ENCODE measurements at regions not wholly inside any gene's neighbourhood (a gene's known extent, or its start where the extent isn't known, plus 50 kb on each side); places are given as distances from the start of the nearest gene placed in this dataset. TPM values are rescaled to one million over a fixed set of nuclear protein-coding genes. Genes with fewer than 3 reads are reported as not detected.

DNA sequence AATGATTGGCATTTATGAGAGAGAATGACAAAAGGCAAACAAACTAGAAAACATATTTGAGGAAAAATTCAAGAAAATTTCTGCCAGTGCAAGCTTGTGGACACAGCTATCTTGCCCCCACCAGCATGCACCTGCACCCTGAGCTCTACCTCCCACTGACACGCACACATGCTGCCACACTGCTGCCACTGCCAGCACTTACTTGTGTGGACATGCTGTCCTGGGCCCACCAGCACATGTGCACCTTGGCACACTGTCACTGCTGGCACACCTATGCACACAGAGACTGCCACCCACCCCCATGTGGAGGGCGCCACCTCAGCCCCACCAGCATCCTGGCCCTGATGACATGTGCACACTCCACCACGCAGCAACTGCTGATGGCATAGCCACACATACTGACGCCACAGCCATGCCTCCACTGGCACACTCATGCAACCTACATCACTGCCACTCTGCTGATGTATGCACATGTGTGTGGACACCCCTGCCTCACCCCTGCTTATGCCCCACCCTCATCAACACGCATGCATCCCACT is 475.0 kb downstream of the SOX5 start:
- no peaks in the 10 kb centered on the region for H3K27me3 ChIP-seq
- no peak overlapping the region for H3K27ac ChIP-seq
- H3K36me3 ChIP-seq (replicated peaks in 1 of 2; ENCODE audit: insufficient read depth in 1 of 2, low read depth in 2 of 2) = no peaks in the 10 kb centered on the region
- peak in 1 of 4 donors; percentile 8 for DNase-seq
- H3K9me3 ChIP-seq = no peaks in the 10 kb centered on the region
- TF ChIP-seq POLR2A (IDR thresholded peaks at IDR 0.05) = no peak
- TF ChIP-seq, protein P1, sequence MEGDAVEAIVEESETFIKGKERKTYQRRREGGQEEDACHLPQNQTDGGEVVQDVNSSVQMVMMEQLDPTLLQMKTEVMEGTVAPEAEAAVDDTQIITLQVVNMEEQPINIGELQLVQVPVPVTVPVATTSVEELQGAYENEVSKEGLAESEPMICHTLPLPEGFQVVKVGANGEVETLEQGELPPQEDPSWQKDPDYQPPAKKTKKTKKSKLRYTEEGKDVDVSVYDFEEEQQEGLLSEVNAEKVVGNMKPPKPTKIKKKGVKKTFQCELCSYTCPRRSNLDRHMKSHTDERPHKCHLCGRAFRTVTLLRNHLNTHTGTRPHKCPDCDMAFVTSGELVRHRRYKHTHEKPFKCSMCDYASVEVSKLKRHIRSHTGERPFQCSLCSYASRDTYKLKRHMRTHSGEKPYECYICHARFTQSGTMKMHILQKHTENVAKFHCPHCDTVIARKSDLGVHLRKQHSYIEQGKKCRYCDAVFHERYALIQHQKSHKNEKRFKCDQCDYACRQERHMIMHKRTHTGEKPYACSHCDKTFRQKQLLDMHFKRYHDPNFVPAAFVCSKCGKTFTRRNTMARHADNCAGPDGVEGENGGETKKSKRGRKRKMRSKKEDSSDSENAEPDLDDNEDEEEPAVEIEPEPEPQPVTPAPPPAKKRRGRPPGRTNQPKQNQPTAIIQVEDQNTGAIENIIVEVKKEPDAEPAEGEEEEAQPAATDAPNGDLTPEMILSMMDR (IDR thresholded peaks at IDR 0.05) = no peak
- H3K4me3 ChIP-seq = no peak overlapping the region
- 66 to 84% methylated on average over 3 to 5 of the region's 5 CpGs for WGBS, 2 donors
- intact Hi-C loops (cut with DNase I) = no loop called here
- no peak for ATAC-seq
- H3K4me1 ChIP-seq = no peaks in the 10 kb centered on the region

Small RNA genes lying in the stretch of these regions (small RNA-seq; reads per million reads assigned to genes)
- not detected for gene AC087258.2
